ENCODE measurements at regions not wholly inside any gene's neighbourhood (a gene's known extent, or its start where the extent isn't known, plus 50 kb on each side); places are given as distances from the start of the nearest gene placed in this dataset.
"Not testable (repeated sequence)": the region's sequence is repeated elsewhere in the genome, so short reads cannot be mapped to it uniquely, and the experiment has no call there.

- DNase-seq, result no peak
Observed at GRCh38 chr3:104316118-104316517, 1050.6 kb upstream of the ALCAM start.

- DNase-seq, result no peak
Observed at GRCh38 chr3:104323226-104323625, 1043.5 kb upstream of the ALCAM start.

GRCh38 chr3:104347291-104347690 is 1019.4 kb upstream of the ALCAM start:
- no peak for DNase-seq

GRCh38 chr3:104349836-104350235 is 1016.9 kb upstream of the ALCAM start:
- DNase-seq, result no peak

GRCh38 chr3:104353951-104354350 is 1012.8 kb upstream of the ALCAM start:
- DNase-seq, result no peak

GRCh38 chr3:104359546-104359945 is 1007.2 kb upstream of the ALCAM start:
- no peak for DNase-seq

GRCh38 chr3:104360038-104360437 is 1006.7 kb upstream of the ALCAM start:
- no peak for DNase-seq

GRCh38 chr3:104361748-104362147 is 1005.0 kb upstream of the ALCAM start:
- not testable (repeated sequence) for DNase-seq

GRCh38 chr3:104362319-104362718 is 1004.4 kb upstream of the ALCAM start:
- DNase-seq, result no peak

- DNase-seq, result no peak
Observed at GRCh38 chr3:104367000-104367399, 999.7 kb upstream of the ALCAM start.

- no peak for DNase-seq
Observed at GRCh38 chr3:104368760-104369159, 997.9 kb upstream of the ALCAM start.

GRCh38 chr3:104385421-104385820 is 981.3 kb upstream of the ALCAM start:
- no peak for DNase-seq

GRCh38 chr3:104388619-104389018 is 978.1 kb upstream of the ALCAM start:
- DNase-seq, result no peak

- no peak for DNase-seq
Observed at GRCh38 chr3:104392327-104392726, 974.4 kb upstream of the ALCAM start.

GRCh38 chr3:104396974-104397669 is 969.6 kb upstream of the ALCAM start:
- no peak for DNase-seq

- DNase-seq, result no peak
Observed at GRCh38 chr3:104397713-104398112, 969.0 kb upstream of the ALCAM start.

- DNase-seq, result no peak
Observed at GRCh38 chr3:104402902-104403301, 963.8 kb upstream of the ALCAM start.

- no peak for DNase-seq
Observed at GRCh38 chr3:104411757-104412156, 955.0 kb upstream of the ALCAM start.

GRCh38 chr3:104412608-104413580 is 953.8 kb upstream of the ALCAM start:
- no peak for DNase-seq

- DNase-seq, result no peak
Observed at GRCh38 chr3:104428337-104428925, 938.3 kb upstream of the ALCAM start.

GRCh38 chr3:104429727-104430126 is 937.0 kb upstream of the ALCAM start:
- DNase-seq, result no peak

GRCh38 chr3:104436506-104436905 is 930.2 kb upstream of the ALCAM start:
- DNase-seq, result no peak

- no peak for DNase-seq
Observed at GRCh38 chr3:104437131-104437750, 929.5 kb upstream of the ALCAM start.
